HCT116 (cell line): ENCODE measurements at regions not wholly inside any gene's neighbourhood (a gene's known extent, or its start where the extent isn't known, plus 50 kb on each side); places are given as distances from the start of the nearest gene placed in this dataset.

Experiments used
- ATAC-seq: fragments of 200-7000 bp; cut with Tn5 transposase; 2 replicates; pipeline ENCODE4 v1.9.1; 2020; ENCODE audit warnings: mild to moderate bottlenecking, moderate library complexity
- BruUV-seq: library from RNA; stranded (reverse); fragments of 400-500 nt; replicated peaks from 2 replicates; lab custom pipeline; 2021; lab: Mats Ljungman, UMichigan
- CTCF ChIA-PET: fragments of 300-600 bp; sonication (Branson Sonifier 250); formaldehyde crosslinking; loops from one replicate; lab custom pipeline; 2021; ENCODE audit warnings: antibody characterized with exemption; lab: Charles Lee
- POLR2A ChIA-PET: fragments of 300-600, 350-600 bp; sonication (Branson Sonifier 250); formaldehyde crosslinking; loops from one replicate; lab custom pipeline; 2021; ENCODE audit warnings: antibody characterized with exemption; lab: Charles Lee
- RAD21 ChIA-PET, 2 experiments: fragments of 300-600 bp; sonication (Branson Sonifier 250); formaldehyde crosslinking; loops; one replicate each; lab custom pipeline; 2023; ENCODE audit warnings: low total read pairs in 2 of 2; ENCODE audit not compliant: uncharacterized antibody in 2 of 2, unreplicated experiment in 2 of 2, low non-redundant PET in 1 of 2; lab: Charles Lee
- DNase-seq: peaks from one replicate; pipeline ENCODE4 v3.0.0-alpha.2; 2010; ENCODE audit warnings: low read depth, low spot score
- H2AFZ ChIP-seq: fragments of 200-600 bp; shearing (Covaris generic), sonication (generic); 2 replicates; pipeline ENCODE4 v1.6.1; 2017; ENCODE audit warnings: low read depth, mixed run types, mixed read lengths, antibody characterized with exemption, low read length; ENCODE audit not compliant: poor library complexity, severe bottlenecking
- H3K27ac ChIP-seq: 2 replicates; pipeline ENCODE4 v1.5.1; 2012; ENCODE audit warnings: low read depth, low read length
- H3K27me3 ChIP-seq: fragments of 200-600 bp; sonication (generic); 2 replicates; pipeline ENCODE4 v1.6.1; 2016; ENCODE audit warnings: mixed run types, low read length, mixed read lengths; ENCODE audit not compliant: insufficient read depth
- H3K36me3 ChIP-seq, 2 experiments: fragments of 200-500 bp in 1 of 2; fragments of 200-600 bp in 1 of 2; sonication (Bioruptor generic) in 1 of 2; sonication (generic) in 1 of 2; 2 replicates each; pipeline versions ENCODE4 v1.5.1 to v1.6.1; 2014 to 2016; ENCODE audit warnings: low read length in 2 of 2, inconsistent platforms in 1 of 2, mixed read lengths in 1 of 2, mixed run types in 1 of 2; ENCODE audit not compliant: insufficient read depth in 2 of 2, control insufficient read depth in 1 of 2
- H3K4me1 ChIP-seq, 2 experiments: fragments of 200-600 bp in 1 of 2; sonication (generic) in 1 of 2; 2 replicates each; pipeline versions ENCODE4 v1.5.1 to v1.6.1; 2012 to 2017; ENCODE audit warnings: low read length in 2 of 2, inconsistent platforms in 1 of 2, mild to moderate bottlenecking in 1 of 2, mixed read lengths in 1 of 2, mixed run types in 1 of 2, moderate library complexity in 1 of 2; ENCODE audit not compliant: insufficient read depth in 2 of 2, control insufficient read depth in 1 of 2
- H3K4me2 ChIP-seq: fragments of 200-600 bp; sonication (generic); 2 replicates; pipeline ENCODE4 v1.6.1; 2017; ENCODE audit warnings: mixed run types, low read length, mixed read lengths
- H3K4me3 ChIP-seq, 2 experiments: fragments of 200-600 bp in 1 of 2; sonication (generic) in 1 of 2; replicated peaks in 1 of 2; 2 replicates each; pipeline ENCODE4 v1.5.1; 2011 to 2016; ENCODE audit warnings: low read length in 2 of 2, control low read depth in 1 of 2, low read depth in 1 of 2, mild to moderate bottlenecking in 1 of 2, mixed read lengths in 1 of 2, mixed run types in 1 of 2
- H3K79me2 ChIP-seq: fragments of 200-600 bp; sonication (generic); 2 replicates; pipeline ENCODE4 v1.6.1; 2017; ENCODE audit warnings: mild to moderate bottlenecking, mixed run types, low read length, moderate library complexity, mixed read lengths; ENCODE audit not compliant: insufficient read depth
- H3K9ac ChIP-seq: fragments of 200-600 bp; sonication (generic); 2 replicates; pipeline ENCODE4 v1.6.1; 2016; ENCODE audit warnings: low read length, mixed read lengths
- H3K9me2 ChIP-seq: fragments of 200-600 bp; sonication (generic), shearing (Covaris generic); 2 replicates; pipeline ENCODE4 v1.6.1; 2017; ENCODE audit warnings: mixed run types, mild to moderate bottlenecking, moderate library complexity; ENCODE audit not compliant: insufficient read depth
- H3K9me3 ChIP-seq, 2 experiments: fragments of 200-500 bp in 1 of 2; fragments of 200-600 bp in 1 of 2; sonication (Bioruptor generic) in 1 of 2; sonication (generic) in 1 of 2; 2 replicates each; pipeline ENCODE4 v1.6.1; 2014 to 2017; ENCODE audit warnings: low read length in 2 of 2, mixed read lengths in 2 of 2, inconsistent platforms in 1 of 2, low read depth in 1 of 2, mild to moderate bottlenecking in 1 of 2, mixed run types in 1 of 2, moderate library complexity in 1 of 2; ENCODE audit not compliant: control insufficient read depth in 1 of 2, insufficient read depth in 1 of 2
- H4K20me1 ChIP-seq: fragments of 200-600 bp; sonication (generic), shearing (Covaris generic); 2 replicates; pipeline ENCODE4 v1.6.1; 2017; ENCODE audit warnings: mixed run types, mild to moderate bottlenecking, moderate library complexity; ENCODE audit not compliant: insufficient read depth
- ATF3 ChIP-seq: IDR thresholded peaks from 2 replicates; pipeline ENCODE4 v1.6.1; 2012
- CBX3 ChIP-seq: IDR thresholded peaks from 2 replicates; pipeline ENCODE4 v1.6.1; 2012; ENCODE audit warnings: low read depth
- CEBPB ChIP-seq: IDR thresholded peaks from 2 replicates; pipeline ENCODE4 v1.6.1; 2012; ENCODE audit warnings: low read depth
- EGR1 ChIP-seq: IDR thresholded peaks from 2 replicates; pipeline ENCODE4 v1.6.1; 2012; ENCODE audit warnings: low read depth
- ELF1 ChIP-seq: IDR thresholded peaks from 2 replicates; pipeline ENCODE4 v1.6.1; 2012; ENCODE audit warnings: low read depth, borderline replicate concordance
- EZH2 ChIP-seq: fragments of 200-600 bp; sonication (generic); IDR thresholded peaks from 2 replicates; pipeline ENCODE4 v1.6.1; 2017; ENCODE audit warnings: antibody characterized with exemption, mixed run types
- EZH2phosphoT487 ChIP-seq: fragments of 200-600 bp; IDR thresholded peaks from 2 replicates; pipeline ENCODE4 v1.6.1; 2018; ENCODE audit warnings: antibody characterized with exemption, borderline replicate concordance
- JUND ChIP-seq: IDR thresholded peaks from 2 replicates; pipeline ENCODE4 v1.6.1; 2012
- MAX ChIP-seq: IDR thresholded peaks from 2 replicates; pipeline ENCODE4 v1.6.1; 2012
- POLR2AphosphoS5 ChIP-seq: IDR thresholded peaks from 2 replicates; pipeline ENCODE4 v1.6.1; 2011; ENCODE audit warnings: mild to moderate bottlenecking, low read depth, low read length, moderate library complexity
- RAD21 ChIP-seq: IDR thresholded peaks from 2 replicates; pipeline ENCODE4 v1.6.1; 2012; ENCODE audit warnings: low read depth, mild to moderate bottlenecking
- SIN3A ChIP-seq: IDR thresholded peaks from 2 replicates; pipeline ENCODE4 v1.6.1; 2012; ENCODE audit warnings: low read depth
- SRF ChIP-seq: IDR thresholded peaks from 2 replicates; pipeline ENCODE4 v1.6.1; 2012; ENCODE audit warnings: low read depth
- YY1 ChIP-seq: IDR thresholded peaks from 2 replicates; pipeline ENCODE4 v1.6.1; 2011; ENCODE audit warnings: low read length, low read depth, moderate library complexity, mild to moderate bottlenecking; ENCODE audit not compliant: insufficient replicate concordance; ENCODE audit errors: extremely low read depth
- ZFX ChIP-seq: fragments of 450-650 bp; IDR thresholded peaks from 2 replicates; pipeline ENCODE4 v1.6.1; 2017
- ZNF274 ChIP-seq: fragments of 200-500 bp; sonication (Bioruptor generic); IDR thresholded peaks from 2 replicates; pipeline ENCODE4 v1.6.1; 2014; ENCODE audit warnings: mild to moderate bottlenecking, low read depth, low read length, inconsistent platforms
- intact Hi-C: fragments of 100-400 bp; cut with micrococcal nuclease; formaldehyde crosslinking; loops from 2 replicates; pipeline ENCODE4 v1.10.0; 2022

GRCh38 chr15:38824719-38825118 lies 260.1 kb upstream of the RASGRP1 start:
- Histone ChIP-seq H3K4me2 (no peak overlapping the region), H3K27ac (no peak overlapping the region), H3K79me2 (no peaks in the 10 kb centered on the region), H3K4me1 (no peaks in the 10 kb centered on the region), H3K27me3 (peaks cover 12% of the 10 kb centered on the region), H3K9me2 (no peaks in the 10 kb centered on the region), H3K9ac (no peak overlapping the region), H4K20me1 (no peaks in the 10 kb centered on the region), H2AFZ (no peak overlapping the region), H3K36me3 (no peaks in the 10 kb centered on the region), H3K4me3 (no peak overlapping the region), H3K9me3 (no peaks in the 10 kb centered on the region)
- no TSS peak for BruUV-seq
- TF ChIP-seq ZFX = no peak
- no peak for TF ChIP-seq EGR1
- TF ChIP-seq RAD21 = no peak
- TF ChIP-seq SRF = no peak
- no peak for TF ChIP-seq CBX3
- no peak for TF ChIP-seq ATF3
- TF ChIP-seq ZNF274 = no peak
- no peak for TF ChIP-seq CEBPB
- no peak for TF ChIP-seq MAX
- TF ChIP-seq SIN3A = no peak
- no peak for TF ChIP-seq EZH2
- no peak for TF ChIP-seq POLR2AphosphoS5
- no peak for TF ChIP-seq EZH2phosphoT487
- TF ChIP-seq JUND = no peak
- ATAC-seq (no peak), DNase-seq (no peak)
- POLR2A ChIA-PET = no interaction called here
- intact Hi-C loops = no loop called here
- CTCF ChIA-PET = no interaction called here
- RAD21 ChIA-PET = no interaction called here

GRCh38 chr15:38826880-38827279 lies 262.3 kb upstream of the RASGRP1 start:
- no peak overlapping the region for H3K4me3 ChIP-seq
- no peaks in the 10 kb centered on the region for H3K79me2 ChIP-seq
- ChIA-PET POLR2A (no interaction called here), RAD21 (no interaction called here), CTCF (no interaction called here)
- H2AFZ ChIP-seq = no peak overlapping the region
- H3K4me2 ChIP-seq = no peak overlapping the region
- no peaks in the 10 kb centered on the region for H4K20me1 ChIP-seq
- no TSS peak for BruUV-seq
- H3K36me3 ChIP-seq = no peaks in the 10 kb centered on the region
- H3K27me3 ChIP-seq = peaks cover 18% of the 10 kb centered on the region
- no peak for ATAC-seq
- no peak overlapping the region for H3K9ac ChIP-seq
- no peak overlapping the region for H3K27ac ChIP-seq
- no peaks in the 10 kb centered on the region for H3K4me1 ChIP-seq
- no peaks in the 10 kb centered on the region for H3K9me2 ChIP-seq
- no peak for DNase-seq
- TF ChIP-seq YY1 = no peak
- TF ChIP-seq RAD21 = no peak
- no peak for TF ChIP-seq POLR2AphosphoS5
- no peak for TF ChIP-seq ZFX
- no peak for TF ChIP-seq ELF1
- TF ChIP-seq CBX3 = no peak
- TF ChIP-seq JUND = no peak
- intact Hi-C loops = no loop called here
- H3K9me3 ChIP-seq = no peaks in the 10 kb centered on the region
